GM18505 (cell line): ENCODE measurements at regions not wholly inside any gene's neighbourhood (a gene's known extent, or its start where the extent isn't known, plus 50 kb on each side); places are given as distances from the start of the nearest gene placed in this dataset.
"Not testable (repeated sequence)": the region's sequence is repeated elsewhere in the genome, so short reads cannot be mapped to it uniquely, and the experiment has no call there.

ENCODE experiments used
- ATAC-seq: cut with Tn5 transposase; IDR thresholded peaks from one replicate; pipeline ENCODE4 v1.9.1; 2021; ENCODE audit not compliant: unreplicated experiment
- POLR2A ChIP-seq: IDR thresholded peaks from 4 replicates; pipeline ENCODE4 v1.6.1; 2011; ENCODE audit warnings: borderline replicate concordance; ENCODE audit not compliant: insufficient read depth, insufficient read length; ENCODE audit errors: extremely low read depth

DNA sequence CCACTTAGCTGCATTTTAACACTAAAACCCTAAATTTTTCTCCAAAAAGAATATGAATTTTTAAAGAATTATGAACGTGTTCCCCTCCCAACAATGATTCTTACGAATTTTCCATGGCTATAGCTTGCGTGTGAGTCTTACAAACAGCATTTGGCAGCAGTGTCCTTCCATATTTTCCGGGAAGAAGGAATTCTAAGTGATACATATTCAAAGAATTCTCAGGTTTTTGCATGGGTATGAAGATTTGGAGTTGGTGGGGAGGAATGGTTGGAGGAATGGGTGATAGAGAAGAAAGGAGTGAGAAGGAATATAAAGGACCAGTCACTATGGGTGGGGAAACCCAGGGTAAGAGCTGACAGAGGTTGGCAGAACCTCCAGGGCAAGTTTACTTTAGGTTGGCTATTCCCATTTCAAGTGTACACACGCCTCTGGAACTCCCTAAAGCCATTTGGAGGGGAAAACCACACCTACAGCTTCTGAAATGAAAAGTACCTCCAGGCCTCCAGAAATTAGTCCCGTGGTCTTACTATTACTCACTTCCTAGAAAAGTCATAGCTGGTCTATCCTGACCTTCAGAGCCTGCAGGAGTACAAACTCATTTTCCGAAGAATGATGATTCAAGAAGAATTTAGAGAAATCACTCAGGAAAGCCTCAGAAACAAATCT, 420.8 kb upstream of the DIPK2B start:
- ATAC-seq, result no peak
- TF ChIP-seq POLR2A, result no peak

GRCh38 chrX:45619290-45619689, 418.6 kb upstream of the DIPK2B start:
- ATAC-seq, result no peak
- no peak for TF ChIP-seq POLR2A

GRCh38 chrX:45615591-45615990, 414.9 kb upstream of the DIPK2B start:
- not testable (repeated sequence) for ATAC-seq

DNA sequence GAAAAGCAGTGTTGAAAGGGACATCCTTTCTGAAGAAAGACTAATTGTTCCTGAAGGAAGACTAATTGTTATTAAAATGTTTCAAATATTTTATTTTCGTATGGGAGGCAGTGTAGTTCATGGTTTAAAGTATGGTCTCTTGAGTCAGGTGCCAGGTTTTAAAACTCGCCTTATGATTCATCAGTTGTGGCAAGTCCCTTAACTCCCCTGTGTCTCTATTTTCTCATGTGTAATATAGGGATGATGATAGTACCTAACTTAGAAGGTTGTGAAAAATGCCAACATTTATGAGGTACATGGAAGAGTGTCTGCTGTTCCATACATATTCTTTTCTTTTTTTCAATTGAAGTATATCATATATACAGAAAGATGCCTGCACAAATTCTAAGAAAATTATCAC, 414.2 kb upstream of the DIPK2B start:
- TF ChIP-seq POLR2A, result no peak
- ATAC-seq, result no peak

- ATAC-seq, result no peak
- no peak for TF ChIP-seq POLR2A
Observed at GRCh38 chrX:45602151-45602550, 401.5 kb upstream of the DIPK2B start.

DNA sequence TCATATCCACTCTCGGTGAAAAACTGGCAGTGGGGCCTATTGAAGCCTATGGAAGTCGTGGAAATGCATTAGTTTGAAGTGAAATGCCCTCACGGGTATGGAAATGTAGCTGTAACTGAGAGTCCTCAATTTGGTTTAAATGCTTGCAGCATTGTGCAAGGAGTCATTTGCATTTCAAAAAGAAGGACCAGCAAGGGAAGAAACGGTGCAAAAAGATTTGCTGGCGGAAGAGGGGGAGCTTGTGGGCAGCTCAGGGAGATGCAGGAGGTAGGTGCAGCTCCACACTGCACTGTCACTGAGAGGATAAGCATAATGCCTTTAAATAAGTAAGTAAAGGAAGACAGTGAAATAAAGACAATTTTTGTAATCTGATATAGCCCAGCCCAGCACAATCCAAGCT, 400.4 kb upstream of the DIPK2B start:
- ATAC-seq, result no peak
- TF ChIP-seq POLR2A, result no peak

GRCh38 chrX:45598861-45599260, 398.2 kb upstream of the DIPK2B start:
- TF ChIP-seq POLR2A, result no peak
- no peak for ATAC-seq

DNA sequence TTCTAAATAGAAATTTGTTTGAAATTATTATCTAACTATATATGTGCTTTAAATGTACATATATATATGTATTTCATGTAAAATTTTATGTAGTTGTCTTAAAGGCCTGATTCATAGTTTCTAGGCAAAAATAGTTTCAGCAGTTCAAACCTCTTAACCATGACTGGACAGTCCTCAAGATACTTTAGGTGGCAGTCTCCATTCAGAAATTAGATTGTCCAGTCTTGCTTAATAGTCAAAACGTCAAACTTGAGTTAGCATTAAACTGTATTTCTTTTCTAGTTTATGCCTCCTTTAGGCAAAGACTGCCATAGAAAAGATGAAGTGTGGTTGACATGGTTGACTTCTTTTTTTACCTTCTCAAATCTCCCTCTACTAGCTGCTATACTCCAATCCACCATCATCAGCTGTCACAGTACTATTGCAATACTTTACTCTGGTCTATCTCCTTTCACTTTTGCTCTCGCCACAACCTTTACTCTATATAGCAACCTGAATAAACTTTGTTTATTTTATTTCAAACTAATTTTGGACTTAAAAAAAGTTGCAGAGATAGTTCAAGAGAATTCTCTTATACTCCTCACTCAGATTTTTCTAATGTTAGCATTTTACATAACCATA, 395.6 kb upstream of the DIPK2B start:
- no peak for TF ChIP-seq POLR2A
- no peak for ATAC-seq

GRCh38 chrX:45592101-45592500, 391.4 kb upstream of the DIPK2B start:
- TF ChIP-seq POLR2A, result no peak
- ATAC-seq, result no peak

GRCh38 chrX:45591650-45592049, 391.0 kb upstream of the DIPK2B start:
- no peak for TF ChIP-seq POLR2A
- ATAC-seq, result no peak

DNA sequence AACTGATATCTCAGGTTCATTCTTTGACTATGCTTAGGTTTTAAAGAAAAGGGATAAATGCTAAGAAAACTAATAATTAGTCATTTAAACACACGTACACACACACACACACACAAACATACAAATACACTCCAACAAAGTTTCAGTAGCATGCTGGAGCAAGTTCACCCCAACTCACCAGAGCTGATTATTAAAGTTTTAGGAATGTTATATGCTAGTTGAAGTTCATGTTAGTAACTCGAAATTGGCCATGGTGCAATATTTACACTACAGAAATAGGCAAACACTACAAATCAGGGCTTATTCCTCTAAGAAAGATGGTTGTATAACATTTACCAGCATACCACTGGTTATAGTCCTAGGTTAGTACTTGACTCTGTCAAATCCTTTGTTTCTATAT, 384.0 kb upstream of the DIPK2B start:
- no peak for ATAC-seq

DNA sequence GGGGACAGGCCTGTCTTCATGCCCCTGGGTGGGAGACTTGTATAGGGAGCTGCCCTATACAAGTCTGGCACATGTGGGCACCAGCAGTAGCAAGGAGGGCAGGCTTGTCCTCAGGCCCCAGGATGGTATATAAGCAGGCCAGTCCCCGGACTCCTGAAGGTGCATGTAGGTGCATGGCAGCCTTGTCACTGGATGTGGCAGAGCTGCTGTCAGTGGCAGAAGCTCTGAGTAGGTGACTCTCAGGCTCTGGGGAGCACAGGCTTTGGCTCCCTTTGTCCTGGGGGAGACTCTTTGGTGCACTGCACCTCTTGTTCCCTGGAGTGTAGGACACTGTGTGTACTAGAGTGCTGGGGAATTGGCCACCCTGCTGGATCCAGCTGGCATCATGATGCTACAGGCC, 376.7 kb upstream of the DIPK2B start:
- ATAC-seq, result no peak
- TF ChIP-seq POLR2A, result no peak

More for the DNA sequence above, 384.0 kb upstream of the DIPK2B start:
- TF ChIP-seq POLR2A, result no peak

GRCh38 chrX:45571453-45571852, 370.8 kb upstream of the DIPK2B start:
- TF ChIP-seq POLR2A, result no peak
- ATAC-seq, result no peak

- ATAC-seq, result no peak
- no peak for TF ChIP-seq POLR2A
Observed at GRCh38 chrX:45566456-45566855, 365.8 kb upstream of the DIPK2B start.

- no peak for ATAC-seq
- no peak for TF ChIP-seq POLR2A
Observed at GRCh38 chrX:45557387-45557786, 356.7 kb upstream of the DIPK2B start.
